ENCODE measurements at regions not wholly inside any gene's neighbourhood (a gene's known extent, or its start where the extent isn't known, plus 50 kb on each side); places are given as distances from the start of the nearest gene placed in this dataset.

DNA sequence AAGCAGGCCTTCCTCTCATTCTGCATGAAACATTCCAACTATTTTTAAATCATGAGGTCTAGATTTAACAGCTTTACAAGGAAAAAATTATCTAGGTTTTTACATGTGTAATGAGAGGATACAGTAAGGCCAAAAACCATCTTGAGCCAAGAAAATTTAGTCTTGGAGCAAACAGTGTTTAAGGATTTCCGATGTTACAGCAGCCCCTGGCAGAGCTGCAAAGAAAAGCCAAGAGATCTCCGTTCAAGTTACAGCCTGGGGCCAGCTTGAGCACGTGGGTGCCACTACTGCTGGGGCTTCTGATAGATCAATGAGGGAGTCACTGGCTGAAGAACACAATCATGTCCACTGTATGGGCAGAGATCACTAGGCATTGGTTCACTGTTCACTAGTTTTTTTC is 156.2 kb downstream of the EVX1 start:
- in situ Hi-C loops (cut with HindIII; ENCODE audit: low pct_unique_long_range_greater_than_20kb, low sequenced_read_pairs): no loop called here
- DNase-seq (ENCODE audit: low read depth): no peak

DNA sequence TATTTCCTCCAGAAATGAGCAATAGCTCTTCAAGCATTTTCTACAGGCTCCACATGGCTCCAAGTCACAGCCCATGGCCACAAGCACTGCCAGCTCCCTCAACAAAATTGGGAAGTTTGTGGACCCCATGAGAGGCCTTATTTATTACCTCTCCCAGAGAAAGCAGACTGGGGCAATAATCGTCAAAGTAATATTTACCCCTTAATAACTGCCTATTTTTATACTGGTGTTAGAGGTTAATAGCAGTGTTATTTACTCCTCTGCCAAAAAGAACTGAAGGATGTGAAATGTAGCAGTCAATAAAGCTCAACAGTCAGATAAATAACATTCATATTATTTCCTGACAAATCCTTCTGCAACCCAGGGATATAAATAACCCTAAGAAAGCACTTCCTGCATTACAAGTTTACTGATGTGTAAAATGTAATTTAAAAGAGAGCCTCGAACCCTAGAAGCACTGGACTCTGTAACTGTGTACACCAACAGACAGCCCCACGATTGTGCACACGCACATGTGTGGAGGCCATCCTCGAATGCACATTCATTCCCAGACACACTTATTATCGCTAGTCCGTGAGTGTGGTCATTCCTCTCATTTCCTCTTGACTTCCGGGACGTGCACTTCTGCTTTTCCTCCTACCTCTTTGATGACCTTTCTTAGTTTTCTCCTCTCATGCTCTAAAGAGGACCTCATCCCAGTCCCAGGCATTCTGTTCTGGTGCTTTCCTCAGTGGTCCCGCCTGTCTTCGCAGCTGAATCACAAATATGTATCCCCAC is 157.4 kb downstream of the EVX1 start:
- no peak for DNase-seq (ENCODE audit: low read depth)
- in situ Hi-C loops (cut with HindIII; ENCODE audit: low pct_unique_long_range_greater_than_20kb, low sequenced_read_pairs): no loop called here

DNA sequence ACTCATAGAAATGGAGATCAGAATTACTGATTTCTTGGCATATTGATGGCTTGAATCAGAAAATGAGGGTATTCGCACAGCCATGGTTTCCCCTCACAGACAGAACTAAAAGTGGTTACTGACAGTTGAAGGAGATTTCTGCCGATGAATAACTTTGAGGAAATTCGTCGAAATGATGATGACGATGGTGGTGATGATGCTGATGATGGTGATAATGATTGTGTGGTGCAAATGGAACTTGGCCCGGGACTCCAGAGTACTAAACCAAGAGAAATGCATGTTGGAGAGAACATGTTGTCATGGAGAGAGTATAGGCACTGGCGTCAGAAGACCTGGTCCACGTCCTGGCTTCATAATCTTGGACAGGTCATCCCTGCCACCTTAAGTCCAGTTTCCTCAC is 163.2 kb downstream of the EVX1 start:
- no peak for DNase-seq (ENCODE audit: low read depth)
- in situ Hi-C loops (cut with HindIII; ENCODE audit: low pct_unique_long_range_greater_than_20kb, low sequenced_read_pairs): no loop called here

DNA sequence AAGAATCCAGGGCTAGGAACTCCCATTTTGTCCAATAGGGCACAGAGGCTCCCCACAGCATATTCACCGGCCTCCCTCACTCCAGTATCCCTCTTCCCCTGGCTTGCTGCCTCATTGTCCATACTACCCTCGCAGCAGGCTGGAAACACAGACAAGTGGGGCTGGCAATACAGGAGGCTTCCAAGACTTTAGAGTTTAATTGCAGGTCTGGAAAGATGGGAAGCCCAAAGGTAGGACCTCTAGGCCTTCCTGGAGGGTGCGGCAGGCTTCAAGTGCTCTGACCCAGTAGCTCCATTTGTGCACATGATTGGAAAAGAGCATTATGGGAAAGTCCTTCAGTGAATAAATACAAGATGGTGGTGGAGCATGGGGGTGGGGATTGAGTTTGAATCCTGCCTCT is 166.7 kb downstream of the EVX1 start:
- in situ Hi-C loops (cut with HindIII; ENCODE audit: low pct_unique_long_range_greater_than_20kb, low sequenced_read_pairs): no loop called here
- DNase-seq (ENCODE audit: low read depth): no peak

DNA sequence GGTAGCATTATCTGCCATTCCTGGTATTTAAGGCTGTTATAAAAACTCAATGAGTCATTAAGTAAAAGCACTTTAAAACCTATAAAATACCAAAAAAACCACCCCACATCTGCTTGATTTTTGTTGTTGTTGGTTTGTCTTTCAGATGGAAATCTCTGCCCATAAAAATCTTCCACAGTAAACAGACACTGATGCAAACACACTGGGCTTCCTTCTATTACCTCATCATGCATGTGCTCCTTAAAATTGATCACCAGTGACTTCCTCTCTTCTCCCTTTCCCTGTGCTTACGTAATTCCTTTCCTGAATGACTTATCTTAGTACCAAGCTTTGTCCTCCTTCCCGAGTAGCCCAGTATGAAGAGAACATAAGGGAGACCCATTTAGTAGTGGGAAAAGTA is 167.2 kb downstream of the EVX1 start:
- no peak for DNase-seq (ENCODE audit: low read depth)
- in situ Hi-C loops (cut with HindIII; ENCODE audit: low pct_unique_long_range_greater_than_20kb, low sequenced_read_pairs): no loop called here

DNA sequence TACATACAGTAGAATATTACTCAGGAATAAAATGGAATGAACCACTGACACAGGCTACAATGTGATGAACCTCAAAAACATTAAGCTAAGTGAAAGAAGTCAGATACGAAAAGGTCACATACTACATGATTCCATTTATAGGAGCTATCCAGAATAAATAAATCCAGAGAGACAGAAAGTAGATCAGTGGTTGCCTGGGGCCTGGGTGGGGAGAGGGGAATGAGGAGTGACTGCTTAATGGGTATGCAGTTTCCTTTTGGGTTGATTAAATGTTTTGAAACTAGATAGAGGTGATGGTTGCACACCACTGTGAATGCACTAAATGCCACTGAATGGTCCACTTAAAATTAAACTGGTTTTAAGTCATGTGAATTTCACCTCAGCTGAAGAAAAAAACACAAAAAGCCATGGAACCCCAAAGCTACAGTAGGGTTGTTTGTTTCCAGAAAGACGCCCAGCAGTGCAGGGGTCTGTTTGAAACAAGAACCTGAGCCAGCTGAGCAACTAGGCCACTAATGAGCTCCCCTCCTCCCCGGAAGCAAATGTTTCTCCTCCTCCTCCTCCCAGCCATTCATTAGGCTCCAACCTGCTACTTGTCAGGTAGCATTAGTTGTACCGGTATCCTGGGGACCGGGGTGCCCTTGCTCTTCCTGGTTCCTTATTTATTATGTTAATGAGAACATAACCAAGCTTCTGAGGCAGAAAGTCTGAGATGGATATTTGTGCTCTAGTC is 168.4 kb downstream of the EVX1 start:
- in situ Hi-C loops (cut with HindIII; ENCODE audit: low pct_unique_long_range_greater_than_20kb, low sequenced_read_pairs): no loop called here

DNA sequence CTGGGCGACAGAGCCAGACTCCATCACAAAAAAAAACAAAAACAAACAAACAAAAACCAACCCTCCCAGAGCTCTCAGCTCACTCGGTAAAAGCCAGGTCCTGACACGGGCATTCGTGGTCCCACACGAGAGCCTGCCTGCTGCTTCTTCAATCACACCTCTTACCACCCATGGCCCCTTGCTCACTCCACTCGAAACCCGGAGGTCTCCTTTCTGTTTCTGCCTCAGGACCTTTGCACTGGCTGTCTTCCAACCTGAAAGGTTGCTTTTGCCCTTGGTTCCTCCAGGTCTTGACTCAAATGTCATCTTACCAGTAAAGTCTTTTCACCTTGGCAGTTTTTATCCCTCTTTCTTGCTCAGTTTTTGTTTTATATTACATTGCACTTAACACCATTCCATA is 169.6 kb downstream of the EVX1 start:
- in situ Hi-C loops (cut with HindIII; ENCODE audit: low pct_unique_long_range_greater_than_20kb, low sequenced_read_pairs): no loop called here
- DNase-seq (ENCODE audit: low read depth): no peak

More for the DNA sequence above, 168.4 kb downstream of the EVX1 start:
- DNase-seq (ENCODE audit: low read depth): no peak

DNA sequence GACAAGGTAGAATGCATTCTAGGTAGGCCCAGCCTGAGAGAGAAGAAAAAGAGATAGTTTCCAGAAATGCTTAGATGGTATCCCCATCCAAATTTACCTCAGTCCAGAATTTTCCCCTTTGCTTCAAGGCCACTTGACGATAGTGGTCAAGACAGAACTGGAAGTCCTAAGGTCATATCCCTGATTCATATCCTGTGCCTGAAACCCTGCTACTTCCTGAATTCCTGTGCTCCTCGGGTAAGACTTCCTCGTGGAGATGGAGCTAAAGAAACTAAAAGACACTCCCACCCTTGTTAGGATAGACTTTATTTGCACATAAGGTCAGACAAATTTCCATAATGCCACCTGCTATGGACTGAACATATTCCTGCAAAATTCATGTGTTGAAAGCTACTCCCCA is 175.9 kb downstream of the EVX1 start:
- in situ Hi-C loops (cut with HindIII; ENCODE audit: low pct_unique_long_range_greater_than_20kb, low sequenced_read_pairs): no loop called here
- no peak for DNase-seq (ENCODE audit: low read depth)

DNA sequence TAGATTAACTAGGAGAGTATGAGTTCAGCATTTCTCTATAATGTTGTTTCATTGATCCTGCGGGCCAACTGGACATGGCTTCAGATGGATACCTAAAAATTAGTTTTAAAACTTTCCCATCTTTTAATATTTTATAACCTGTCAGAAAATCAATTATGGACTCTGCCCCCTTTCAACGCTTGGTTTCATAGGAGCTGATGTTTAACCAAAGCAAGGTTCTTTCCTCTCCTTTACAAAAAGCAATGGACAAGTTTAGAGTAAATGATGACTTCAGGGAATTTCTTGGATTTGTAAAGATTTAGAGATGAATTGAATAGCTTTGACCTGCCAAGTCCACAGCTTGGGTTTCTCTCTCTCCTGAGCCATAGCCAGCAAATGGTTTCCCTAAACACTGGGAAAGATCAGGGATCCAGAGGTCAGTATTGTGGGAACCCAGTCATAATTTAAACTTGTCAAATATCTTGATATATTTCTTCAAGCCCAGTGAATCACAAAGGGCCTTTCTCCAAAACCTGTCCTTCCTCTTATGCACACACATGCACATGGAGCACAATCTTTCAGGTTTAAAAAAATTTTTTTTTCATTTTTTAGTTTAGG is 177.1 kb downstream of the EVX1 start:
- DNase-seq (ENCODE audit: low read depth): no peak
- in situ Hi-C loops (cut with HindIII; ENCODE audit: low pct_unique_long_range_greater_than_20kb, low sequenced_read_pairs): no loop called here

DNA sequence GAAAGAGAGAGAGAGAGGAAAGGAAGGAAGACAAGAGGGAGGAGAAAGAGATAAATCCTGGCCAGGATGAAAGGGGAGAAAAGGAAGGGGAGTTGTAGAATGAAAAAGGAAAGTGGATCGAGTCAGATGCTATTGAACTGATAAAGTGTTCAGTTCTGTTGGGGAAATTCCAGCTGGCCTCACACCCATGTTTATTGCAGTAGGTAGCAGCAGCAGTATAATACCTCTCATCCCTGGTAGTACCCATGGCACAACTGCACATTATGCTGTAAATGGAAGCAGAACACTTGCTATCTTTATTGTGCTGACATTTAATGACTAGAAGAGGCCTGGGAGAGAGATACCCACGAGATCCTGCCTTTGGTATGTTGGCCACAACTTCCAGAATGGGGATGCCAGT is 178.1 kb downstream of the EVX1 start:
- in situ Hi-C loops (cut with HindIII; ENCODE audit: low pct_unique_long_range_greater_than_20kb, low sequenced_read_pairs): no loop called here
- DNase-seq (ENCODE audit: low read depth): no peak

DNA sequence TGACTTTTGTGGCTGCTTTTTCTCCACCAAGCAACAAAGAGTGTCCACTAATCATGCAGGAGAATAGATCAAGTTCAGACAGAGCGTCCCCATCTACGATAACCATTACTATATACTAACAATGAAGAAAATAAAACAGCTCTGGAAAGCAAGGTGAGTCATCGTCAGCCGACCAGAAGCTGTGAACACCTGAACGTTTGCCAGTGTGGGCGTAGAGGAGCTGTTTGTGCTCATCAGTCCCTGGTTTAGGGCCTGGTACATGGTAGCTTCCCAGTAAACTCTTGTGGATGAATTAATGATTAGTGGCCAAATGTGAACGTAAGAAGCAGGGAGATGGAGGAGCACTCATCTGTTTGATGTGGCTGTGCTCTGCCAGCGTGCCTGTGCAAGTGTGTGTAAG is 180.7 kb downstream of the EVX1 start:
- DNase-seq (ENCODE audit: low read depth): peak; percentile 54
- in situ Hi-C loops (cut with HindIII; ENCODE audit: low pct_unique_long_range_greater_than_20kb, low sequenced_read_pairs): no loop called here

DNA sequence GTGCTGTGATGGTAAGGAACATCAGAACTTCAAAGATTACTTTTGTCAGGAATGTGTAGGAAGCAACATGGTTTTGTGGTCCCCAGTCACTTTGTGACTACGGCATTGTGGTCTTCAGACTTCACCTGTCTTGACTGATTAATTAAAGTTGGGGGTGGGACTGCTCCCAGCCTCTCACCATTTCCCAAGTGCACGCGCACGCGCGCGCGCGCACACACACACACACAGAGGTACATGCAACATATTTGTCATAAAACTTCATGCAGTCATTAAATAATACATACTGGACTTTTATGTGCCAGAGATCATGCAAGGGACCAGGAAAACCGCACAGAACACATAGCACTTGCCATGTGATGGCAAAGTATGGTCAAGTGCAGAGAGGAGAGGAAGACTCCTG is 181.2 kb downstream of the EVX1 start:
- in situ Hi-C loops (cut with HindIII; ENCODE audit: low pct_unique_long_range_greater_than_20kb, low sequenced_read_pairs): no loop called here
- DNase-seq (ENCODE audit: low read depth): no peak

DNA sequence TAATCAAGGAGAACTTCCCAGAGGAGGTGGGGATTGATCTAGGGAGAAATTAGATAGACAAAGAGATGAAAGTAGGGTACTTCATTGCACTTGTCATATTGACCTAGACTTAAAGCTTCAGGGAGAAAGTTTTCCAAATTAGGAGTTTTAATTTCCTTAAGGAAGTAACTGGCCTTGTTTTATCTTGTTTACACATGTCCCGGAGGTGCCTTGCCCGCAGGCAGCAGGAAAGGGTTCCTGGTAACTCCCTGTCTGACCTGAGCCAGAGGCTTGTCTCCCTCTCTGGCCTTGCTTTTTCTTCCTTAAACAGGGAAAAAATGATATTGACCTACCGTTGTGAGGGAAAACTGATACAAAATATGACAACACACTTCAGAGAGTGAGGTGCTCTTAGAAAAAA is 181.6 kb downstream of the EVX1 start:
- in situ Hi-C loops (cut with HindIII; ENCODE audit: low pct_unique_long_range_greater_than_20kb, low sequenced_read_pairs): no loop called here
- DNase-seq (ENCODE audit: low read depth): no peak

DNA sequence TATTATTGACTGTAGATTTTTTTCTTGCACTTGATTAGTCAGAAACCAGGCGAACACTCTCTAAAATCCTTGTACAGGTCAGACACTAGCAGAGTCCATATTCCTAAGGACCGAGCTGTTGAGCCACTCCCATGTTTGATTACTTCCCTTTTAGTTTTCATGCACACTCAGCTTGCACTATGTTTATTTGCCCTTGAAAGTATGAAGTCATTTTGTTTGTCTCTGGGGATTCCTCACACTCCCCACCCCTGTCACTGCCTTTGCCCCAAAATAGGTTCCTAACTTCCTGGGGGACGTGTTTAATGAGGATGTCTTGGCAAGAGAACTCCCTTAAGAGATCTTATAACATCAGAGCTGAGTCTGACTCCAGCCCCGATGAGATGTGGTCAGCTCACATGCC is 182.1 kb downstream of the EVX1 start:
- DNase-seq (ENCODE audit: low read depth): no peak
- in situ Hi-C loops (cut with HindIII; ENCODE audit: low pct_unique_long_range_greater_than_20kb, low sequenced_read_pairs): no loop called here

DNA sequence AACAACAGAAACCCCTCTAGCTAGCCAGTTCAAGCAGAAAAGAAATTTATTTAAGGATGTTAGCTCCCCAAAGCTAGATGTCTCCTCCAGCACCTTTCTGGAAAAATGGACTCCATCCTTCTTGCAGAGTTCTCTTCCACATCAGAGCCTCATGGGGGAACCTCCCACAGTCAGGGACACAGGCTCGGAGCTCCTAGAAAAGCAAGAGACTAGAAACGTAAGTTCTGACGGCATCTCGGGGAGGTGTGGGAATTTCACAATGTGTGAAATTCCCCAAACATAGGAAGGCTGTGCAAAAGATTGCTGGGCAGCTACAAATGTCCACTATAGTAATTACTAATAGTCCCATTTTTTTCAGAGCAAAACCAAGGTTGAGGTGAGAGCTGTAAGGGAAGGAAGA is 184.8 kb downstream of the EVX1 start:
- no peak for DNase-seq (ENCODE audit: low read depth)
- in situ Hi-C loops (cut with HindIII; ENCODE audit: low pct_unique_long_range_greater_than_20kb, low sequenced_read_pairs): no loop called here

DNA sequence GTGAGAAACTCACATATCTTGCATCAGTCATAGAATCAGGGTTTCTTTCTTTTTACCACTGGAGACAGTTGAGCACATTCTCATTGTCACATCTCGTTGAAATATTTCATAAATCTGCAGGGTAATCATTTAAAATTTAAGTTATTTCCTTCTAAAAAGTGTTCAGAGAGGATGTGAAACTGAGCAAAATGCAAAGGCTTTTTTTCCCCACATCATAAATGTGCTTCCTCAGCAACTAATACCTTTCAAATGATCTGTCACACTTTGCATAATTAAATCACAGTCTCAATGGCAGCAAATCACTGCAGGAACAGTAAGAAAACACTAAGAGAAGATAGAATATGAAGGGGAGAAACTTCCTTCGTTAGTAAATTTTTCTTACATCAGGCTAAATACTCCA is 187.5 kb downstream of the EVX1 start:
- in situ Hi-C loops (cut with HindIII; ENCODE audit: low pct_unique_long_range_greater_than_20kb, low sequenced_read_pairs): no loop called here
- no peak for DNase-seq (ENCODE audit: low read depth)

DNA sequence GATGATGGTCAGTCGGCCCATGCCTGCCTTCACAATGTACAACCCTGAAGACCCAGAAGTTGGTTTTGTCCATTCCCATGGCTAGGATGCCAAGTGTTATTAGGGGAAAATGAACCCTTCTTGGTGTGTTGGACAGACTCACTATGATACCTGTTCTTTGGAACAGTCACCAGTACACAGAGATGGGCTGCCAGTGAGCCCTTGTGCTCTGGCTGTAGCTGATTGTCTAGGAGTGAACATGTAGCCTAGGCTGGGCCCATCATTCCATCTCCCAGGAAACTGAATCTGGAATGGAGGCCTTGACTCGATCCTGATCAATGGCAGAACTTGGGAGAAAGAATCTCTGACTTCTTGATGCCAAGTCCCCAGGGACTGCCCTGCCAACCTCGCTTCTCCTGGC is 188.9 kb downstream of the EVX1 start:
- in situ Hi-C loops (cut with HindIII; ENCODE audit: low pct_unique_long_range_greater_than_20kb, low sequenced_read_pairs): no loop called here
- no peak for DNase-seq (ENCODE audit: low read depth)

DNA sequence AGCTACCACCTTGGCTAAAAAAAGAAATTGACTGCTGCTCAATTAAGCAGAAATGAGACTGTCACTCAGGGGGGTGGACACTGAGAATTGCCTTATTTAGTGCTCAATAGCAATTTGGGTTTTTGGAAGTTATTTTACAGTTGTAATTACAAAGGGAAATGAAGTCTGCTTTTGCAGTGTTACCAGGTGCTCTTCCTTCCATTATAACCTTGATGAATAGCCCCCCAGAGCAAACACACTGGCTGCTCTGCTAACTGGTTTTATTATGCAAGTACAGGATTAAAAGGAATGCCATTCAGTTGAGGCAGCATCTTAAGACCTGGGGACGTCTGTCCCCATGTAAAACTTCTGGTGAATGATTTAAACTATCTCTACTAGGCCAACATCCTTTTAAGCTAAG is 191.0 kb downstream of the EVX1 start:
- in situ Hi-C loops (cut with HindIII; ENCODE audit: low pct_unique_long_range_greater_than_20kb, low sequenced_read_pairs): no loop called here
- DNase-seq (ENCODE audit: low read depth): no peak

DNA sequence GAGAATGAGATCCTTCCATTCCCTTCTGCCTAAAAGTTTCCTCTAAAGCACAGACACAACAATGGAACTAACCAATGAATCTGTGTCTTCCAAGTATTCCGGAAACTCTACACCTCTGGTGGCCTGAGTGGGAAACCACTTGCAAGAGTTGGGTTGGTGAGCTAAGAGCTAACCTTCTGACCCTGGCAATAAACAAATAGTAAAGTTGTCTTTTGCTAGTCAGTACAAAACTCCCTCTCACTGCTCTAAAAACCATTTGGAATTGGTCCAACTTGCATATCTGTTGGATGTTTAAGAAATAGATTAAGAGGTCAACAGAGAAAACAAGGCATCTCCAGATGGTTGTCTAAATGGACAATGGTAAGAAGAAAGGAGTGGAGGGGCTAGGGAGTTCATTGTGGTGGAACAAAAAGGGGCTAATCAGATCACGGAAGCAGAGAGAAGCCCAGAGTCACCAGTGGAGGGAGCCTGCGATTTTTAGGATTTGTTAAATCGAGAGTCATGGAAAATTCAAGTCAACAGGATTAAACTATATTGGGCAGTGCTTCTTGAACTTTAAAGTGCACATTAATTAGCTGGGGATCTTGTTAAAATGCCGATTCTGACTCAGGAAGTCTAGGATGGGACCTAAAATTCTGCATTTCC is 192.3 kb downstream of the EVX1 start:
- in situ Hi-C loops (cut with HindIII; ENCODE audit: low pct_unique_long_range_greater_than_20kb, low sequenced_read_pairs): no loop called here
- no peak for DNase-seq (ENCODE audit: low read depth)

Measured in Caki2 (cell line).